ENCODE measurements at regions not wholly inside any gene's neighbourhood (a gene's known extent, or its start where the extent isn't known, plus 50 kb on each side); places are given as distances from the start of the nearest gene placed in this dataset.

DNA sequence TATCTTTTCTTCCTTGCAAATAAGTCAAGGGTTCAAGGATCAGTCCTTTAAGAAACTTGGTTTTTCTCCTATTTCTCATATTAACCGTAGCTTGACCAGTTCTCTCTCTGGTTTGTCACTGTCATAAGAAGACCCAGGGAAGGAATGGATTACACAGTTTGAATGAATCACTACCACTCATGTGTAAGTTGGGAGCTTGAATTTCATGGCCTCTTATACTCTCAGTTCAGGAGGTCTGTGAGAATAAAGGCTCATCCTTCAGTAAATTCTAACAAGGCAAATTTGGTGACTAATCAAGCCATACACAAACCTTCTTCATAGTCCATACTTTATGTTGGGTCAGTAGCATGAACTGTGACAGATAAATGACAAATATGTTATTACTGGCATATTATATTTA, 323.1 kb upstream of the ACTBL2 start:
- Histone ChIP-seq H3K9me3 (ENCODE audit: control insufficient read depth, low read depth, low read length) (no peaks in the 10 kb centered on the region), H3K9ac (ENCODE audit: control insufficient read depth, extremely low read depth, insufficient read depth, low read length) (no peak overlapping the region), H2AFZ (ENCODE audit: control insufficient read depth, low read length) (no peak overlapping the region), H3K36me3 (ENCODE audit: control insufficient read depth in 2 of 2, extremely low read depth in 1 of 2, insufficient read depth in 2 of 2, low read length in 2 of 2) (no peaks in the 10 kb centered on the region), H4K20me1 (ENCODE audit: control insufficient read depth, extremely low read depth, insufficient read depth, low read length) (no peaks in the 10 kb centered on the region), H3K27me3 (ENCODE audit: control insufficient read depth, extremely low read depth, insufficient read depth, low read length) (no peaks in the 10 kb centered on the region), H3K4me2 (ENCODE audit: control insufficient read depth, extremely low read depth, insufficient read depth, low read depth, low read length) (no peak overlapping the region), H3K27ac (ENCODE audit: control insufficient read depth, insufficient read depth, low read length) (no peak overlapping the region), H3K4me3 (ENCODE audit: control insufficient read depth in 2 of 3, extremely low read depth in 1 of 3, insufficient read depth in 2 of 3, low read depth in 1 of 3, low read length in 3 of 3) (no peak overlapping the region), H3K9me1 (ENCODE audit: control insufficient read depth, extremely low read depth, insufficient read depth, low read length) (no peaks in the 10 kb centered on the region), H3K4me1 (ENCODE audit: control insufficient read depth, extremely low read depth, insufficient read depth, low read length) (no peaks in the 10 kb centered on the region), H3K79me2 (ENCODE audit: control insufficient read depth, insufficient read depth, low read length) (no peaks in the 10 kb centered on the region)
- FAIRE-seq: no peak
- no peak for DNase-seq (ENCODE audit: low read depth, low spot score)
- TF ChIP-seq, protein P1, sequence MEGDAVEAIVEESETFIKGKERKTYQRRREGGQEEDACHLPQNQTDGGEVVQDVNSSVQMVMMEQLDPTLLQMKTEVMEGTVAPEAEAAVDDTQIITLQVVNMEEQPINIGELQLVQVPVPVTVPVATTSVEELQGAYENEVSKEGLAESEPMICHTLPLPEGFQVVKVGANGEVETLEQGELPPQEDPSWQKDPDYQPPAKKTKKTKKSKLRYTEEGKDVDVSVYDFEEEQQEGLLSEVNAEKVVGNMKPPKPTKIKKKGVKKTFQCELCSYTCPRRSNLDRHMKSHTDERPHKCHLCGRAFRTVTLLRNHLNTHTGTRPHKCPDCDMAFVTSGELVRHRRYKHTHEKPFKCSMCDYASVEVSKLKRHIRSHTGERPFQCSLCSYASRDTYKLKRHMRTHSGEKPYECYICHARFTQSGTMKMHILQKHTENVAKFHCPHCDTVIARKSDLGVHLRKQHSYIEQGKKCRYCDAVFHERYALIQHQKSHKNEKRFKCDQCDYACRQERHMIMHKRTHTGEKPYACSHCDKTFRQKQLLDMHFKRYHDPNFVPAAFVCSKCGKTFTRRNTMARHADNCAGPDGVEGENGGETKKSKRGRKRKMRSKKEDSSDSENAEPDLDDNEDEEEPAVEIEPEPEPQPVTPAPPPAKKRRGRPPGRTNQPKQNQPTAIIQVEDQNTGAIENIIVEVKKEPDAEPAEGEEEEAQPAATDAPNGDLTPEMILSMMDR (optimal IDR thresholded peaks at IDR 0.05 in 1 of 3, IDR thresholded peaks at IDR 0.05 in 1 of 3, conservative IDR thresholded peaks at IDR 0.05 in 1 of 3; ENCODE audit: extremely low read depth in 1 of 3, insufficient read depth in 2 of 3, low read length in 3 of 3): no peak
- TF ChIP-seq EZH2 (IDR thresholded peaks at IDR 0.05; ENCODE audit: low read length): no peak
- dilution Hi-C loops (cut with MboI; ENCODE audit: extremely low pct_ligation_motif_present, low sequenced_read_pairs): no loop called here

GRCh38 chr5:57805170-57805569, 322.6 kb upstream of the ACTBL2 start:
- no peaks in the 10 kb centered on the region for H3K36me3 ChIP-seq (ENCODE audit: control insufficient read depth in 2 of 2, extremely low read depth in 1 of 2, insufficient read depth in 2 of 2, low read length in 2 of 2)

More at GRCh38 chr5:57805170-57805569, 322.6 kb upstream of the ACTBL2 start:
- H3K4me3 ChIP-seq (ENCODE audit: control insufficient read depth in 2 of 3, extremely low read depth in 1 of 3, insufficient read depth in 2 of 3, low read depth in 1 of 3, low read length in 3 of 3): no peak overlapping the region
- no peak overlapping the region for H2AFZ ChIP-seq (ENCODE audit: control insufficient read depth, low read length)
- H3K4me1 ChIP-seq (ENCODE audit: control insufficient read depth, extremely low read depth, insufficient read depth, low read length): no peaks in the 10 kb centered on the region
- no peaks in the 10 kb centered on the region for H3K79me2 ChIP-seq (ENCODE audit: control insufficient read depth, insufficient read depth, low read length)
- no peaks in the 10 kb centered on the region for H3K9me1 ChIP-seq (ENCODE audit: control insufficient read depth, extremely low read depth, insufficient read depth, low read length)
- no peaks in the 10 kb centered on the region for H3K27me3 ChIP-seq (ENCODE audit: control insufficient read depth, extremely low read depth, insufficient read depth, low read length)
- H3K9ac ChIP-seq (ENCODE audit: control insufficient read depth, extremely low read depth, insufficient read depth, low read length): no peak overlapping the region
- TF ChIP-seq, protein P1 (optimal IDR thresholded peaks at IDR 0.05 in 1 of 3, IDR thresholded peaks at IDR 0.05 in 1 of 3, conservative IDR thresholded peaks at IDR 0.05 in 1 of 3; ENCODE audit: extremely low read depth in 1 of 3, insufficient read depth in 2 of 3, low read length in 3 of 3): no peak
- no peak for TF ChIP-seq EZH2 (IDR thresholded peaks at IDR 0.05; ENCODE audit: low read length)
- FAIRE-seq (no peak), DNase-seq (ENCODE audit: low read depth, low spot score) (no peak)
- H3K9me3 ChIP-seq (ENCODE audit: control insufficient read depth, low read depth, low read length): no peaks in the 10 kb centered on the region
- dilution Hi-C loops (cut with MboI; ENCODE audit: extremely low pct_ligation_motif_present, low sequenced_read_pairs): no loop called here
- H3K27ac ChIP-seq (ENCODE audit: control insufficient read depth, insufficient read depth, low read length): no peak overlapping the region
- no peaks in the 10 kb centered on the region for H4K20me1 ChIP-seq (ENCODE audit: control insufficient read depth, extremely low read depth, insufficient read depth, low read length)
- H3K4me2 ChIP-seq (ENCODE audit: control insufficient read depth, extremely low read depth, insufficient read depth, low read depth, low read length): no peak overlapping the region
